ENCODE measurements at regions not wholly inside any gene's neighbourhood (a gene's known extent, or its start where the extent isn't known, plus 50 kb on each side); places are given as distances from the start of the nearest gene placed in this dataset.

DNA sequence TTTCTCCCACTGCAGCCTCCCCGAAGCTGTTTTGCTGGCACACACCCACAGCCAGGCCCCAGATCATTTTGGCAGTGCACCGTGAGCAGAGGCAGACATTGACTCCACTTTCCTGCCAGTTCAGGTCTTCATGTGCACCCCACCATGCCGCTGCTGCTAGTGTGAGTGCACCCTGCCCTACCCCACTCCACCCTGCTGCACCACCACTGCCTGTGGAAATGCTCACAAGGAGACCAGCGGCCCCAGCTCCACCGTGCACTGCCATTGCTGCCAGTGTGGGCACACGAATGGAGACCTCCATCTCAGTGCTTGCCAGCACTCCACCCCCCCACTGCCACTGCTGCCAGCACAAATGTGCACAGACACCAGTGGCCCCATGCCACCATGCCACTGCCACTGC lies 277.6 kb upstream of the ZC4H2 start:
- Histone ChIP-seq H3K79me2 (ENCODE audit: insufficient read depth, low read depth) (no peaks in the 10 kb centered on the region), H3K4me2 (no peak overlapping the region), H4K20me1 (ENCODE audit: insufficient read depth) (no peaks in the 10 kb centered on the region), H3K4me1 (ENCODE audit: low read depth, poor library complexity, severe bottlenecking) (no peaks in the 10 kb centered on the region), H3K4me3 (IDR thresholded peaks at IDR 0.05; ENCODE audit: insufficient read depth, low read depth, low read length) (no peak overlapping the region), H3K27ac (no peak overlapping the region), H3K36me3 (ENCODE audit: insufficient read depth) (no peaks in the 10 kb centered on the region), H3K27me3 (ENCODE audit: insufficient read depth, low read depth) (no peaks in the 10 kb centered on the region), H3K9ac (no peak overlapping the region), H2AFZ (ENCODE audit: low read depth) (no peak overlapping the region)
- no peak for TF ChIP-seq CTCF (conservative IDR thresholded peaks at IDR 0.05; ENCODE audit: low read depth, low read length)

DNA sequence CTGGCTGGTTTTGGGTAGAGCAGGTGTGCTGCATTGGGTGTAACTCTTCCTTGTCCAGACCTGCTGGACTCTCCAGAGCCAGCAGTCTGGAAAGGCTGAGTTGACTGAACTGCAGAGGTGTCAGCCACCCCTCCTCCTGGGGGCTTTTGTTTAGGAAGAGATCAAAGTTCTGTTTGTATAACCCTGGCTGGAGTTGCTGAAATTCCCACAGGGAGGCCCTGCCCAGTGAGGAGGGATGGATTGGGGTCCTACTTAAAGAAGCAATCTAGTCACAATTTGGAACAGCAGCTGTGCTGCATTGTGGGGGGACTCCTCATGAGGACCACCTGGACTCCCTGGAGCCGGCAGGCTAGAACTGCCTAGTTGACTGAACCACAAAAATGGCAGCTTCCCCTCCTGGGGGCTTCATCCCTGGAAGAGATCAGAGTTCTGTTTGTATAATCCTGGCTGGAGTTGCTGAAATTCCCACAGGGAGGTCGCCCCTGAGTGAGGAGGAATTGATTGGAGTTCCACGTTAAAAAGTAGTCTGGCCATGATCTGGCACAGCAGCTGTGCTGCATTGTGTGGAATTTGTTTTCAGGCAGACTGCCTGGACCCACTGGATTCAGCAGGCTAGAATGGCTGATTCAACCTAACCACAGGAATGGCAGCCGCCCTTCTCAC lies 264.9 kb upstream of the ZC4H2 start:
- Histone ChIP-seq H3K4me3 (IDR thresholded peaks at IDR 0.05; ENCODE audit: insufficient read depth, low read depth, low read length) (no peak overlapping the region), H2AFZ (ENCODE audit: low read depth) (no peak overlapping the region), H3K27ac (peak overlapping the region; percentile 9; the same call in 1 of the 2 replicates), H3K79me2 (ENCODE audit: insufficient read depth, low read depth) (no peaks in the 10 kb centered on the region), H3K9ac (no peak overlapping the region), H3K4me1 (ENCODE audit: low read depth, poor library complexity, severe bottlenecking) (peaks cover 32% of the 10 kb centered on the region), H3K4me2 (no peak overlapping the region), H3K27me3 (ENCODE audit: insufficient read depth, low read depth) (no peaks in the 10 kb centered on the region), H4K20me1 (ENCODE audit: insufficient read depth) (no peaks in the 10 kb centered on the region), H3K36me3 (ENCODE audit: insufficient read depth) (no peaks in the 10 kb centered on the region)
- no peak for TF ChIP-seq CTCF (conservative IDR thresholded peaks at IDR 0.05; ENCODE audit: low read depth, low read length)

DNA sequence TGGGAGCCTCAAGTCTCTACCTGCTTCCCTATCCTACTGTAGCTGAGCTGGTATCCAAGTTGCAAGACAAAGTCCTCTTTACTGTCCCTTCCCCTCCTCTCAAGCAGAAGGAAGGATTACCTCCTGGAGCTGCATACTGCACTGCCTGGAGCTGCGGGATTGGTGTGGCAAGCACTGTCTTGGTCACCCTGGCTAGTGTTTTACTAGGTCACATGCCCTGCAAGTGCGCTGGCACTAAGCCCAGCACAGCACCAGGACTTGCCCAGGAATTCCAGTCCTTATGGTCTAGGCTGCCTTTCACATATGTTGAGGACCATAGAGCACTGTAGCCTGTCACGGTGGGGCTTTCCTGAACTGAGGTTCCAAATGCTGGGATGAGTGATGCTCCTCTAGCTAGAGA lies 227.3 kb upstream of the ZC4H2 start:
- H3K9ac ChIP-seq = no peak overlapping the region
- no peaks in the 10 kb centered on the region for H3K79me2 ChIP-seq (ENCODE audit: insufficient read depth, low read depth)
- no peaks in the 10 kb centered on the region for H3K4me1 ChIP-seq (ENCODE audit: low read depth, poor library complexity, severe bottlenecking)
- no peaks in the 10 kb centered on the region for H3K36me3 ChIP-seq (ENCODE audit: insufficient read depth)
- no peaks in the 10 kb centered on the region for H3K27me3 ChIP-seq (ENCODE audit: insufficient read depth, low read depth)
- H3K4me2 ChIP-seq = no peak overlapping the region
- H3K27ac ChIP-seq = no peak overlapping the region
- H4K20me1 ChIP-seq (ENCODE audit: insufficient read depth) = no peaks in the 10 kb centered on the region
- no peak overlapping the region for H3K4me3 ChIP-seq (IDR thresholded peaks at IDR 0.05; ENCODE audit: insufficient read depth, low read depth, low read length)
- TF ChIP-seq CTCF (conservative IDR thresholded peaks at IDR 0.05; ENCODE audit: low read depth, low read length) = no peak
- H2AFZ ChIP-seq (ENCODE audit: low read depth) = no peak overlapping the region

DNA sequence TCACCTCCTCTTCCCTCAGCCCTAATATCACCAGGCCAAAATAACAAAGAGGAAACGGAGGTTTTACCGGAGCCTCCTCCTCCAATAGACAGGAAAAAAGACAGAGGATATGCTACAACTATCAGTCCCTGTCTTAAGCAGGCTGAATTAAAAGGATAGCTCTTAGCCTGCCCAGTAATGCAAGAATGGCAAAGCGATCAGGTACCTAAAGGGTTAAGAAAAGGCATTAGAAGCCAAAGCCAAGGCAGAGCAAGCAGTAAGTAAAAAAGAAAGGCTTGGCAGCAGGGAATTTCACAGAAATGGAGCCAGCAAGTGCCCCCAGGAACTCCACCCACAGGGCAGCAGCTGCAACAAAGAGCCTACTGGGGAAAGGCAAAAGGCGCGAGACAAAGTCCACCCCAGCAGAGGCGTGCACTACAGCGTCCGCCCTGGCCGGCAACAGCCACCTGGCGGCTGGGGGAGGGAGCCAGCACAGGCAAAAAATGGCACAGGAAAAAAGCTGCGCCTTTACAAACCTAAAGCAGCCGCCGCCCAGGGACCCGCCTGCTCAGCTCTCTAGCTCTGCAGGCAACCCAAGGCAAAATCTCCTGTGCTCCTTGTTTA lies 220.6 kb upstream of the ZC4H2 start:
- no peaks in the 10 kb centered on the region for H3K27me3 ChIP-seq (ENCODE audit: insufficient read depth, low read depth)
- no peaks in the 10 kb centered on the region for H3K4me1 ChIP-seq (ENCODE audit: low read depth, poor library complexity, severe bottlenecking)
- no peak overlapping the region for H2AFZ ChIP-seq (ENCODE audit: low read depth)
- H3K4me3 ChIP-seq (IDR thresholded peaks at IDR 0.05; ENCODE audit: insufficient read depth, low read depth, low read length) = no peak overlapping the region
- no peak overlapping the region for H3K9ac ChIP-seq
- no peaks in the 10 kb centered on the region for H3K36me3 ChIP-seq (ENCODE audit: insufficient read depth)
- H3K27ac ChIP-seq = no peak overlapping the region
- no peaks in the 10 kb centered on the region for H3K79me2 ChIP-seq (ENCODE audit: insufficient read depth, low read depth)
- TF ChIP-seq CTCF (conservative IDR thresholded peaks at IDR 0.05; ENCODE audit: low read depth, low read length) = no peak
- no peak overlapping the region for H3K4me2 ChIP-seq
- no peaks in the 10 kb centered on the region for H4K20me1 ChIP-seq (ENCODE audit: insufficient read depth)

All from KMS-11 (cell line).